Osteocyte (in vitro differentiated cells): ENCODE measurements at regions not wholly inside any gene's neighbourhood (a gene's known extent, or its start where the extent isn't known, plus 50 kb on each side); places are given as distances from the start of the nearest gene placed in this dataset.

Experiments
- DNase-seq: peaks from one replicate; pipeline ENCODE4 v3.0.0; 2021; ENCODE audit warnings: mixed read lengths; ENCODE audit not compliant: unreplicated experiment; ENCODE audit errors: extremely low spot score
- H3K27ac Mint-ChIP-seq: one replicate; pipeline ENCODE4 v1.8.0; 2021; ENCODE audit warnings: mild to moderate bottlenecking, mixed read lengths; ENCODE audit not compliant: unreplicated experiment
- H3K27me3 Mint-ChIP-seq: one replicate; pipeline ENCODE4 v1.8.0; 2021; ENCODE audit warnings: mixed read lengths; ENCODE audit not compliant: unreplicated experiment
- H3K36me3 Mint-ChIP-seq: one replicate; pipeline ENCODE4 v1.8.0; 2021; ENCODE audit warnings: mixed read lengths; ENCODE audit not compliant: unreplicated experiment
- H3K4me1 Mint-ChIP-seq: one replicate; pipeline ENCODE4 v1.8.0; 2021; ENCODE audit warnings: mixed read lengths; ENCODE audit not compliant: unreplicated experiment
- H3K4me3 Mint-ChIP-seq: one replicate; pipeline ENCODE4 v1.8.0; 2021; ENCODE audit warnings: mild to moderate bottlenecking, moderate library complexity, mixed read lengths; ENCODE audit not compliant: unreplicated experiment
- H3K9me3 Mint-ChIP-seq: one replicate; pipeline ENCODE4 v1.8.0; 2021; ENCODE audit warnings: mixed read lengths; ENCODE audit not compliant: unreplicated experiment
- CTCF ChIP-seq: fragments of 200-600 bp; sonication (generic); IDR thresholded peaks from 2 replicates; pipeline ENCODE4 v1.5.0; 2021; ENCODE audit warnings: antibody characterized with exemption, mild to moderate bottlenecking, moderate library complexity

GRCh38 chr4:23174179-23174578 lies 481.4 kb downstream of the GBA3 start:
- Mint-ChIP-seq H3K27me3 (no peaks in the 10 kb centered on the region), H3K4me1 (peaks cover 19% of the 10 kb centered on the region), H3K4me3 (no peak overlapping the region), H3K9me3 (peaks cover 18% of the 10 kb centered on the region), H3K27ac (no peak overlapping the region), H3K36me3 (no peaks in the 10 kb centered on the region)
- TF ChIP-seq CTCF, result no peak
- no peak for DNase-seq

GRCh38 chr4:23171976-23172375 lies 479.2 kb downstream of the GBA3 start:
- no peak for DNase-seq
- no peak overlapping the region for H3K4me3 Mint-ChIP-seq
- TF ChIP-seq CTCF, result no peak
- H3K36me3 Mint-ChIP-seq, result no peaks in the 10 kb centered on the region
- H3K27me3 Mint-ChIP-seq, result no peaks in the 10 kb centered on the region
- H3K4me1 Mint-ChIP-seq, result peaks cover 24% of the 10 kb centered on the region
- H3K27ac Mint-ChIP-seq, result no peak overlapping the region
- H3K9me3 Mint-ChIP-seq, result peaks cover 10% of the 10 kb centered on the region

- no peak for DNase-seq
Measured at GRCh38 chr4:23169608-23170311, 477.0 kb downstream of the GBA3 start.

GRCh38 chr4:23166919-23167318 lies 474.2 kb downstream of the GBA3 start:
- Mint-ChIP-seq H3K27ac (no peak overlapping the region), H3K4me3 (no peak overlapping the region), H3K4me1 (peaks cover 16% of the 10 kb centered on the region), H3K27me3 (peaks cover 3% of the 10 kb centered on the region), H3K36me3 (no peaks in the 10 kb centered on the region), H3K9me3 (no peaks in the 10 kb centered on the region)
- TF ChIP-seq CTCF, result no peak
- DNase-seq, result no peak

More at GRCh38 chr4:23169608-23170311, 477.0 kb downstream of the GBA3 start:
- H3K27me3 Mint-ChIP-seq, result no peaks in the 10 kb centered on the region
- H3K4me3 Mint-ChIP-seq, result no peak overlapping the region
- no peak for TF ChIP-seq CTCF
- H3K9me3 Mint-ChIP-seq, result peaks cover 8% of the 10 kb centered on the region
- no peak overlapping the region for H3K27ac Mint-ChIP-seq
- H3K36me3 Mint-ChIP-seq, result no peaks in the 10 kb centered on the region
- H3K4me1 Mint-ChIP-seq, result peaks cover 24% of the 10 kb centered on the region

GRCh38 chr4:23166407-23166806 lies 473.7 kb downstream of the GBA3 start:
- H3K4me3 Mint-ChIP-seq, result no peak overlapping the region
- H3K9me3 Mint-ChIP-seq, result no peaks in the 10 kb centered on the region
- no peak overlapping the region for H3K27ac Mint-ChIP-seq
- peaks cover 8% of the 10 kb centered on the region for H3K27me3 Mint-ChIP-seq
- TF ChIP-seq CTCF, result no peak
- DNase-seq, result no peak
- peaks cover 14% of the 10 kb centered on the region for H3K4me1 Mint-ChIP-seq
- no peaks in the 10 kb centered on the region for H3K36me3 Mint-ChIP-seq
